Esophagus squamous epithelium (tissue), 5 donors: ENCODE measurements at regions not wholly inside any gene's neighbourhood (a gene's known extent, or its start where the extent isn't known, plus 50 kb on each side); places are given as distances from the start of the nearest gene placed in this dataset.

Experiments used
- DNase-seq: peaks from one replicate; lab custom pipeline; 2025; lab: John Stamatoyannopoulos, UW
- H3K27ac ChIP-seq, 4 donors: fragments of 200-600 bp; sonication (generic); one replicate each; pipeline ENCODE4 v1.5.1; 2016 to 2019; ENCODE audit warnings: mild to moderate bottlenecking in 1 of 4
- H3K27me3 ChIP-seq, 4 donors: fragments of 200-600 bp; sonication (generic); 1 replicate in 3 of 4; 2 replicates in 1 of 4; pipeline versions ENCODE4 v1.5.1 to v1.6.0; 2017 to 2021; ENCODE audit warnings: antibody characterized with exemption in 1 of 4
- H3K36me3 ChIP-seq, 3 donors: fragments of 200-600 bp; sonication (generic); one replicate each; pipeline ENCODE4 v1.5.1; 2016 to 2019
- H3K4me1 ChIP-seq, 3 donors: fragments of 200-600 bp; sonication (generic); one replicate each; pipeline ENCODE4 v1.5.1; 2017 to 2019
- H3K4me3 ChIP-seq, 4 donors: fragments of 200-600 bp; sonication (generic); 1 replicate in 3 of 4; 2 replicates in 1 of 4; pipeline ENCODE4 v1.5.1; 2016 to 2019; ENCODE audit warnings: mild to moderate bottlenecking in 2 of 4, moderate library complexity in 1 of 4
- H3K9me3 ChIP-seq, 3 donors: fragments of 200-600 bp; sonication (generic); one replicate each; pipeline ENCODE4 v1.5.1; 2016 to 2019
- CTCF ChIP-seq, 6 experiments: fragments of 450-650 bp in 4 of 6; fragments of 200-600 bp in 2 of 6; sonication (generic) in 2 of 6; IDR thresholded peaks; one replicate each; pipeline ENCODE4 v1.5.1; 2016 to 2019; ENCODE audit warnings: antibody characterized with exemption in 6 of 6, mild to moderate bottlenecking in 4 of 6, moderate library complexity in 4 of 6
- POLR2A ChIP-seq, 4 donors: fragments of 450-650 bp; IDR thresholded peaks; one replicate each; pipeline ENCODE4 v1.6.1; 2017; ENCODE audit warnings: antibody characterized with exemption in 4 of 4, mild to moderate bottlenecking in 4 of 4, moderate library complexity in 3 of 4
- WGBS, 2 donors: methylation state at CpG; one replicate each; pipeline ENCODE4 v1.1.5; 2018; 5-methylcytosine and 5-hydroxymethylcytosine counted together
- intact Hi-C: fragments of 100-400 bp; cut with DNase I; formaldehyde crosslinking; loops from one replicate; pipeline ENCODE4 v1.15.0; 2022
- donor health status: DM: yes; HTN: yes; CAD: no.

GRCh38 chr21:38092051-38092450 is 164.7 kb upstream of the KCNJ15 start:
- intact Hi-C loops = no loop called here
- Histone ChIP-seq H3K4me1 (no peaks in the 10 kb centered on the region), H3K36me3 (no peaks in the 10 kb centered on the region), H3K27me3 (peaks cover 0 to 39% (median 0%) of the 10 kb centered on the region in 4 donors), H3K4me3 (no peak overlapping the region), H3K27ac (no peak overlapping the region), H3K9me3 (no peaks in the 10 kb centered on the region)
- 53 to 57% methylated on average over 6 of the region's 6 CpGs for WGBS, 2 donors
- no peak for TF ChIP-seq POLR2A (IDR thresholded peaks at IDR 0.05)
- TF ChIP-seq CTCF (IDR thresholded peaks at IDR 0.05) = no peak
- no peak for DNase-seq

GRCh38 chr21:38095220-38095619 is 161.6 kb upstream of the KCNJ15 start:
- peaks cover 0 to 3% (median 0%) of the 10 kb centered on the region in 3 donors for H3K9me3 ChIP-seq
- DNase-seq = no peak
- H3K4me1 ChIP-seq = no peaks in the 10 kb centered on the region
- TF ChIP-seq POLR2A (IDR thresholded peaks at IDR 0.05) (no peak), CTCF (IDR thresholded peaks at IDR 0.05) (no peak)
- 80 to 85% methylated on average over 5 of the region's 5 CpGs for WGBS, 2 donors
- H3K27ac ChIP-seq = no peak overlapping the region
- no peaks in the 10 kb centered on the region for H3K36me3 ChIP-seq
- intact Hi-C loops = no loop called here
- no peak overlapping the region for H3K4me3 ChIP-seq
- peaks cover 0 to 43% (median 0%) of the 10 kb centered on the region in 4 donors for H3K27me3 ChIP-seq

GRCh38 chr21:38097789-38098188 is 159.0 kb upstream of the KCNJ15 start:
- Histone ChIP-seq H3K9me3 (peaks cover 0 to 3% (median 0%) of the 10 kb centered on the region in 3 donors), H3K36me3 (no peaks in the 10 kb centered on the region), H3K27me3 (peaks cover 0 to 48% (median 0%) of the 10 kb centered on the region in 4 donors), H3K4me1 (no peaks in the 10 kb centered on the region), H3K27ac (no peak overlapping the region), H3K4me3 (no peak overlapping the region)
- DNase-seq = no peak
- TF ChIP-seq POLR2A (IDR thresholded peaks at IDR 0.05) (no peak), CTCF (IDR thresholded peaks at IDR 0.05) (no peak)
- intact Hi-C loops = no loop called here

- H3K9me3 ChIP-seq = no peaks in the 10 kb centered on the region
- no peak for DNase-seq
- no peak overlapping the region for H3K4me3 ChIP-seq
- TF ChIP-seq POLR2A (IDR thresholded peaks at IDR 0.05) (no peak), CTCF (IDR thresholded peaks at IDR 0.05) (no peak)
- H3K4me1 ChIP-seq = no peaks in the 10 kb centered on the region
- H3K27ac ChIP-seq = no peak overlapping the region
- 94 to 98% methylated on average over 3 of the region's 3 CpGs for WGBS, 2 donors
- peaks cover 0 to 20% (median 0%) of the 10 kb centered on the region in 4 donors for H3K27me3 ChIP-seq
- no peaks in the 10 kb centered on the region for H3K36me3 ChIP-seq
- intact Hi-C loops = no loop called here
Observed at GRCh38 chr21:38112219-38112789, 144.5 kb upstream of the KCNJ15 start.

GRCh38 chr21:38114717-38115333 is 142.0 kb upstream of the KCNJ15 start:
- Histone ChIP-seq H3K27ac (no peak overlapping the region), H3K4me3 (no peak overlapping the region), H3K4me1 (no peaks in the 10 kb centered on the region), H3K27me3 (peaks cover 0 to 22% (median 0%) of the 10 kb centered on the region in 4 donors), H3K9me3 (no peaks in the 10 kb centered on the region), H3K36me3 (no peaks in the 10 kb centered on the region)
- TF ChIP-seq POLR2A (IDR thresholded peaks at IDR 0.05) = no peak
- no peak for TF ChIP-seq CTCF (IDR thresholded peaks at IDR 0.05)
- WGBS, 2 donors = 90 to 93% methylated on average over 2 of the region's 2 CpGs
- intact Hi-C loops = no loop called here
- no peak for DNase-seq
